ENCODE measurements at regions not wholly inside any gene's neighbourhood (a gene's known extent, or its start where the extent isn't known, plus 50 kb on each side); places are given as distances from the start of the nearest gene placed in this dataset.

DNA sequence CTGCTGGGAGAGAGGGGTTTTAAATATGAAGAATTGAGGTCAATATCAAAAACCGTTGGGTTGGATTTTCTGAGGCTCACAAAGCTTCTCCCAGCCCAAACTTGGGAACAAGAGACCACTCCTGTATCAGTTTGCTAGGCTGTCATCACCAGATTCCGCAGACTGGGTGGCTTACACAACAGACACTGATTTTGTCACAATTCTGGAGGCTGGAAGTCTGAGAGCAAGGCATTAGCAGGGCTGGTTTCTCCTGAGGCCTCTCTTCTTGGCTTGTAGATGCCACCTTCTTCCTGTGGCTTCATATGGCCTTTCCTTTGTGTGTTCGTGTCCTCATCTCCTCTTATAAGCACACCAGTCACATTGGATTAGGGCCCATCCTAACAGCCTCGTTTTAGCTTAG is 122.9 kb upstream of the COPS8 start:
- TF ChIP-seq, protein P1, sequence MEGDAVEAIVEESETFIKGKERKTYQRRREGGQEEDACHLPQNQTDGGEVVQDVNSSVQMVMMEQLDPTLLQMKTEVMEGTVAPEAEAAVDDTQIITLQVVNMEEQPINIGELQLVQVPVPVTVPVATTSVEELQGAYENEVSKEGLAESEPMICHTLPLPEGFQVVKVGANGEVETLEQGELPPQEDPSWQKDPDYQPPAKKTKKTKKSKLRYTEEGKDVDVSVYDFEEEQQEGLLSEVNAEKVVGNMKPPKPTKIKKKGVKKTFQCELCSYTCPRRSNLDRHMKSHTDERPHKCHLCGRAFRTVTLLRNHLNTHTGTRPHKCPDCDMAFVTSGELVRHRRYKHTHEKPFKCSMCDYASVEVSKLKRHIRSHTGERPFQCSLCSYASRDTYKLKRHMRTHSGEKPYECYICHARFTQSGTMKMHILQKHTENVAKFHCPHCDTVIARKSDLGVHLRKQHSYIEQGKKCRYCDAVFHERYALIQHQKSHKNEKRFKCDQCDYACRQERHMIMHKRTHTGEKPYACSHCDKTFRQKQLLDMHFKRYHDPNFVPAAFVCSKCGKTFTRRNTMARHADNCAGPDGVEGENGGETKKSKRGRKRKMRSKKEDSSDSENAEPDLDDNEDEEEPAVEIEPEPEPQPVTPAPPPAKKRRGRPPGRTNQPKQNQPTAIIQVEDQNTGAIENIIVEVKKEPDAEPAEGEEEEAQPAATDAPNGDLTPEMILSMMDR (IDR thresholded peaks at IDR 0.05; ENCODE audit: low read depth, low read length) = no peak
- H3K4me3 ChIP-seq (ENCODE audit: low read depth, low read length) = no peak overlapping the region
- DNase-seq (ENCODE audit: low read depth, low spot score) = no peak
- in situ Hi-C loops (cut with HindIII; ENCODE audit: low sequenced_read_pairs) = no loop called here

DNA sequence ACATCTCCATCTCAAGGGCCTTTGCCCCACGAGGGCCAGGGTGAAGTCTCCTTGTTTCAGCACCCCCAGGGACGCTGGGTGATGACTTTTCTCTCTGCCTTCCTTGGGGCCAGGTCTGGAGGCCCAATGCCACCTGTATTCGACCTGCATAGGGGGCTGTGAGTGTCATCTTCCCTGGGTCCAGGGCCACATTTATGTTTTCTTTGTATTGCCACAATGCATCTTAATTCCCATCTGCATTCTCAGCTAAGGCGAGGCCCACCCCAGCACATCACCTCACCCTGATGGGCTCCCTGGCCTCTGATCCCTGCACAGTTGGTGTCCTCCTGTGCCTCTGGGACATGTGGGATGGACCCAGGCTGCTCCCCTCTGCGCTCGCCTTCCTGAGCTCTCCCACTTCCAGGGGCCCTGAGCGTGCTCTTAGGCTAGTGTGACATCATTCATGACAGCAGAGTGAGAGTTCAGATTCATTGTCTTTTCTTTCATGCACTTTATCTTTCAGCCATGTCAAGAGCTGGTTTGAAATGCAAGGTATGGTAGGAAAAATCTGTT is 122.0 kb upstream of the COPS8 start:
- in situ Hi-C loops (cut with HindIII; ENCODE audit: low sequenced_read_pairs) = no loop called here

DNA sequence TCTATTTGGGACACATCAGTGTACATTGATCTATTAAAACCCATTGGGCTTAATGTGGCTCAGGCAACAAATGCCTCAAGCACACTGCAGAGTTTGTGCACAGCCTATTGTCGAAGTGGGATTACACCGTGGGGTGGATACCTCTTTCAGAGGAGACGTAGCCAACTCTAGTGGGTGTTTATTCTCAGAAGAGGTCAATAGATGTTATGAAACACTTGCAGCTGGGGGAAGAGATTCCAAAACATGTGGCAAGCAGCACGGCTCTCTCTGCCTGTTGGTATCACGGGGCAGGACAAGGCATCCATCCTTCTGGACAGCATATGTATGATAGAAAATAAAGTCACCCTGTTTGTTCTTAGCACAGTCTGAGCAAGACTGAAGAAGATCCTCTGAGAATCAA is 121.4 kb upstream of the COPS8 start:
- in situ Hi-C loops (cut with HindIII; ENCODE audit: low sequenced_read_pairs) = no loop called here
- DNase-seq (ENCODE audit: low read depth, low spot score) = no peak
- TF ChIP-seq, protein P1 (IDR thresholded peaks at IDR 0.05; ENCODE audit: low read depth, low read length) = no peak
- H3K4me3 ChIP-seq (ENCODE audit: low read depth, low read length) = no peak overlapping the region

More for the DNA sequence above, 122.0 kb upstream of the COPS8 start:
- H3K4me3 ChIP-seq (ENCODE audit: low read depth, low read length) = no peak overlapping the region
- TF ChIP-seq, protein P1 (IDR thresholded peaks at IDR 0.05; ENCODE audit: low read depth, low read length) = no peak
- no peak for DNase-seq (ENCODE audit: low read depth, low spot score)

DNA sequence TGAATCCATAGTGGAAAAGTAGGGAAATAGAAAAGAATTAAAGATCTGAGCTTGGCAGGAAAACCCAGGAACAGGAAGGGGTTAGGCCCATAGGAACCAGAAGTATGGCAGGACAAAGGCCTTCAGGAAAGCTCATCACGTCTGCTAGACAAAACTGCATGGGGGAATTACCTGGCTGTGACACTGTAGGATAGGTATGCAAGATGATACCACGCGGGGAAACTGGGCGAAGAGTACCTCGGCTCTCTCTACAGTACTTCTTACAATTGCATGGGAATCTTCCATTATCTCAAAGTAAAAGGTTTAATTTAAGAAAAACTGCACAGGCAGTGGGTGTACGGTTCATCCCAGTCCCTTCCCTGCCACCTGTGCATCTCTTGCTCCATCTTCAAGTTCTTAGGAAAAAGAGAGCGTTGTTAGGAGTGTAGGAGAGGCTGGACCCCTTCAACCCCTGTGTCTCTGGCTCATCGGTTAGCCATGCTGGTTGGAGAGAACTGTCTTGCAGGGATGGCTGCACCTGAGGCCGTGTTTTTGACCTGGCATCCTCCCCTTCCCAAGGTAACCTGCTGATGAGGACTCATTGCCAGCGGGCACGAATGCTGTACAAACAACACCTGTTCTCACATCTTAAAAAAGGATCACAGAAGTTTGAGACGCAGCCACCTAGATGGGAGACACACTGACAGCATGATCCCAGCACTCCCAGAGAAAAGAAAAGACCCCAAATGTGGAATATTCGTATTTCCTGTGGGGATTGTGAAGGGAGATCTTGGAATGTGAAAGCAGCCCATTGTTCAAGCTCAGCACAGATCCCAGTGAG is 120.5 kb upstream of the COPS8 start:
- TF ChIP-seq, protein P1 (IDR thresholded peaks at IDR 0.05; ENCODE audit: low read depth, low read length) = no peak
- no peak for DNase-seq (ENCODE audit: low read depth, low spot score)
- in situ Hi-C loops (cut with HindIII; ENCODE audit: low sequenced_read_pairs) = no loop called here
- H3K4me3 ChIP-seq (ENCODE audit: low read depth, low read length) = no peak overlapping the region

DNA sequence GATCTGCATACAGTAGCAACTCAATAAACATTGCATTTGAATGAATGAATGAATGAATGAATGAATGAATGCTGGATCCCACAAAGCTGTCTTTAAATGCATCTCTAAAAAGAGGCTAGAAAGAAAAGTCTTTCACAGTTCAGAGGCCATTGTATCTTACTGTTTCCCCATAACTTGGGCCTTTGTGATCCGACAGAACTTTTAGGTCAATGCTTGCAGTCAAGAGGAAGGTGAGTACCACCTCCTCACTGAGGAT is 119.9 kb upstream of the COPS8 start:
- H3K4me3 ChIP-seq (ENCODE audit: low read depth, low read length) = no peak overlapping the region
- TF ChIP-seq, protein P1 (IDR thresholded peaks at IDR 0.05; ENCODE audit: low read depth, low read length) = no peak
- DNase-seq (ENCODE audit: low read depth, low spot score) = no peak
- in situ Hi-C loops (cut with HindIII; ENCODE audit: low sequenced_read_pairs) = no loop called here

DNA sequence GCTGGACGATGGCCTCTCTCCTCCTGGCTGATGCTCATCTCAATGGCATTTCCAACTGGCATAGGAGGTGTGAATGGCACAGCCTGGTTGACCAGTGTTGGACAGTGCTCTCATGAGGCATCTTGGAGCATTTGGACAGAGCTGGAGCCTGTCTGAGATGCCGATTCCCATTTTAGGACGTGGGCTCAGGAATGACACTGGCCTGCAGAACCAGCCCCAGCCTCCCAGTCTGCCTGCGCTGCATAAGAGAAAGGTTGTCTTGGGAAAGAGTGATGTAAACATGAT is 118.2 kb upstream of the COPS8 start:
- no peak for DNase-seq (ENCODE audit: low read depth, low spot score)
- TF ChIP-seq, protein P1 (IDR thresholded peaks at IDR 0.05; ENCODE audit: low read depth, low read length) = no peak
- no peak overlapping the region for H3K4me3 ChIP-seq (ENCODE audit: low read depth, low read length)
- in situ Hi-C loops (cut with HindIII; ENCODE audit: low sequenced_read_pairs) = no loop called here

All from astrocyte of the spinal cord (primary cell).